A673 (cell line): ENCODE measurements at regions not wholly inside any gene's neighbourhood (a gene's known extent, or its start where the extent isn't known, plus 50 kb on each side); places are given as distances from the start of the nearest gene placed in this dataset.

Experiments
- BruUV-seq: library from RNA; stranded (reverse); fragments of 400-500 nt; replicated peaks from 2 replicates; lab custom pipeline; 2021; lab: Mats Ljungman, UMichigan
- CTCF ChIA-PET: fragments of 300-600 bp; sonication (Branson Sonifier 250); formaldehyde crosslinking; loops from one replicate; lab custom pipeline; 2022; ENCODE audit warnings: antibody characterized with exemption; lab: Charles Lee
- POLR2A ChIA-PET: fragments of 300-600 bp; sonication (Branson Sonifier 250); formaldehyde crosslinking; loops from one replicate; lab custom pipeline; 2022; ENCODE audit warnings: antibody characterized with exemption; ENCODE audit not compliant: low non-redundant PET; lab: Charles Lee
- DNase-seq: peaks from one replicate; pipeline ENCODE4 v3.0.0-alpha.2; 2015; ENCODE audit warnings: low spot score
- H3K27ac ChIP-seq: fragments of 200-600 bp; sonication (generic); 2 replicates; pipeline ENCODE4 v1.5.1; 2016; ENCODE audit warnings: mixed run types, low read depth, mild to moderate bottlenecking, mixed read lengths, antibody characterized with exemption, low read length; ENCODE audit not compliant: poor library complexity, severe bottlenecking
- H3K27me3 ChIP-seq: fragments of 200-600 bp; sonication (generic); replicated peaks from 2 replicates; pipeline ENCODE4 v1.6.1; 2017; ENCODE audit warnings: mixed run types, low read depth, mild to moderate bottlenecking, mixed read lengths, antibody characterized with exemption, low read length; ENCODE audit not compliant: insufficient read depth, poor library complexity
- H3K36me3 ChIP-seq: fragments of 200-600 bp; sonication (generic); 2 replicates; pipeline ENCODE4 v1.6.1; 2016; ENCODE audit warnings: mixed run types, mild to moderate bottlenecking, mixed read lengths, antibody characterized with exemption, low read length; ENCODE audit not compliant: insufficient read depth, poor library complexity, severe bottlenecking
- H3K4me1 ChIP-seq: fragments of 200-600 bp; sonication (generic); 2 replicates; pipeline ENCODE4 v1.6.1; 2017; ENCODE audit warnings: mixed run types, mild to moderate bottlenecking, mixed read lengths, antibody characterized with exemption, low read length; ENCODE audit not compliant: insufficient read depth, poor library complexity, severe bottlenecking
- H3K4me3 ChIP-seq: fragments of 200-600 bp; sonication (generic); 2 replicates; pipeline ENCODE4 v1.5.1; 2016; ENCODE audit warnings: low read depth, mixed run types, mild to moderate bottlenecking, mixed read lengths, low read length; ENCODE audit not compliant: poor library complexity, severe bottlenecking
- H3K9me3 ChIP-seq: fragments of 200-600 bp; sonication (generic); 2 replicates; pipeline ENCODE4 v1.6.1; 2016; ENCODE audit warnings: mixed run types, low read depth, mild to moderate bottlenecking, mixed read lengths, antibody characterized with exemption, low read length; ENCODE audit not compliant: poor library complexity, severe bottlenecking
- CTCF ChIP-seq: fragments of 300-800, 200-600 bp; sonication (generic); conservative IDR thresholded peaks from 2 replicates; pipeline ENCODE4 v1.5.1; 2017; ENCODE audit warnings: low read depth, mild to moderate bottlenecking, antibody characterized with exemption, low read length, moderate library complexity, mixed read lengths
- EZH2 ChIP-seq: fragments of 200-600 bp; sonication (generic); IDR thresholded peaks from 2 replicates; pipeline ENCODE4 v1.6.1; 2017; ENCODE audit warnings: borderline replicate concordance, low read depth, mild to moderate bottlenecking, mixed read lengths, antibody characterized with exemption, low read length; ENCODE audit not compliant: poor library complexity, severe bottlenecking
- intact Hi-C: fragments of 100-400 bp; cut with micrococcal nuclease; formaldehyde crosslinking; loops from one replicate; pipeline ENCODE4 v1.10.0; 2022; ENCODE audit not compliant: unreplicated experiment

DNA sequence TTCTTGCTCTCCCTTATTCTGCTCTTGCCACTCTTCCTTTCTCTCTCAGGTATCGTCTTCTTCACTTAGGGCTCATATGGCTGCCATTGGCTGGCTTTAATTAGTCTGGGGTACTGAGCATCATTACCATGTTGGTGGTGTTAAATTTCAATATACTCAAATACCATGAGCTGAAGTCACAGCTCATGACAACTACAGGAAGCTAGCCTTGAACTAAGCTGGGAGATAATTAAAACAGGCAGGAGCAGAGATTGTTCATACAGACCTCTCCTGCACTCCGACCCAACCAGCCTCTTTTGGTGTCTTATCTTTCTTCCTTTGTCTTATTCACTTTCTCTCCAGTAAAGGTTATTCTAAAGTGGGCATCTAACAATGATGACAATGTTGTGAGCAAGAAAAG is 130.9 kb upstream of the BLID start:
- Histone ChIP-seq H3K27ac (no peak overlapping the region), H3K36me3 (no peaks in the 10 kb centered on the region), H3K27me3 (no peaks in the 10 kb centered on the region), H3K4me3 (no peak overlapping the region), H3K4me1 (peaks cover 35% of the 10 kb centered on the region), H3K9me3 (no peaks in the 10 kb centered on the region)
- TF ChIP-seq CTCF (no peak), EZH2 (no peak)
- intact Hi-C loops = no loop called here
- DNase-seq = peak; percentile 33
- POLR2A ChIA-PET = no interaction called here
- CTCF ChIA-PET = no interaction called here
- BruUV-seq = no TSS peak

- peaks cover 4% of the 10 kb centered on the region for H3K4me1 ChIP-seq
Measured at GRCh38 chr11:122242731-122243130, 126.7 kb upstream of the BLID start.

DNA sequence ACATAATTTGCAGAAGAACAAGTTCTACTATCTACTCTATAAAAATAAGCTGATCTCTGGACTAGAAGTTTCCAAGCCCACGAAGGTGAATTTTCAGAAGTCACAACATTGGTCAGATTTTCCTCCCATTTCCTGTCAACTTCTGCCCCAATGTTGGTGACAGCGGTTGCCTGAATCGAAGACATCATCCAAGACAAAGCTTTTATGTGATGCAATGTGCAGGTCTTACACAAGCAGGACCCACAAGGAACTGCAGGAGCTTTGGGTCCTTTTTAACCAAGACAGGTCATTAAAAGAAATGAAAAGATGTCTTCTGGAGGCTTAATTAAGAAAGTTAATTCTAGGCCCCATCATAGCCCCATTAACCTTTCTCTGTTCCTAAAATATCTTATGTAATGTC is 125.6 kb upstream of the BLID start:
- Histone ChIP-seq H3K4me1 (no peaks in the 10 kb centered on the region), H3K36me3 (no peaks in the 10 kb centered on the region), H3K9me3 (no peaks in the 10 kb centered on the region), H3K27ac (no peak overlapping the region), H3K27me3 (no peaks in the 10 kb centered on the region), H3K4me3 (no peak overlapping the region)
- no peak for TF ChIP-seq CTCF
- no peak for TF ChIP-seq EZH2
- BruUV-seq = no TSS peak
- no peak for DNase-seq
- ChIA-PET POLR2A (no interaction called here), CTCF (no interaction called here)
- intact Hi-C loops = no loop called here

More at GRCh38 chr11:122242731-122243130, 126.7 kb upstream of the BLID start:
- intact Hi-C loops = no loop called here
- H3K27ac ChIP-seq = no peak overlapping the region
- CTCF ChIA-PET = no interaction called here
- no peak for DNase-seq
- H3K36me3 ChIP-seq = no peaks in the 10 kb centered on the region
- H3K27me3 ChIP-seq = no peaks in the 10 kb centered on the region
- no peak overlapping the region for H3K4me3 ChIP-seq
- TF ChIP-seq EZH2 (no peak), CTCF (no peak)
- POLR2A ChIA-PET = no interaction called here
- BruUV-seq = no TSS peak
- H3K9me3 ChIP-seq = no peaks in the 10 kb centered on the region
